ENCODE measurements at regions not wholly inside any gene's neighbourhood (a gene's known extent, or its start where the extent isn't known, plus 50 kb on each side); places are given as distances from the start of the nearest gene placed in this dataset.
"Not testable (repeated sequence)": the region's sequence is repeated elsewhere in the genome, so short reads cannot be mapped to it uniquely, and the experiment has no call there.

GRCh38 chr5:62909326-62909725 is 330.7 kb downstream of the LRRC70 start:
- FAIRE-seq, result no peak

GRCh38 chr5:62902126-62902525 is 323.5 kb downstream of the LRRC70 start:
- DNase-seq (ENCODE audit: low spot score) (no peak), FAIRE-seq (no peak)

More at GRCh38 chr5:62909326-62909725, 330.7 kb downstream of the LRRC70 start:
- no peak for DNase-seq (ENCODE audit: low spot score)

- DNase-seq (ENCODE audit: low spot score), result no peak
- no peak for FAIRE-seq
Measured at GRCh38 chr5:62900976-62901375, 322.4 kb downstream of the LRRC70 start.

- DNase-seq (ENCODE audit: low spot score) (no peak), FAIRE-seq (no peak)
Measured at GRCh38 chr5:62896121-62896893, 317.7 kb downstream of the LRRC70 start.

GRCh38 chr5:62886603-62887315 is 308.1 kb downstream of the LRRC70 start:
- DNase-seq (ENCODE audit: low spot score) (peak; percentile 77), FAIRE-seq (peak; percentile 86)

GRCh38 chr5:62837330-62837729 is 258.7 kb downstream of the LRRC70 start:
- DNase-seq (ENCODE audit: low spot score); FAIRE-seq: not testable (repeated sequence)

GRCh38 chr5:62829604-62829986 is 251.0 kb downstream of the LRRC70 start:
- DNase-seq (ENCODE audit: low spot score), result no peak
- FAIRE-seq, result no peak

- FAIRE-seq (no peak), DNase-seq (ENCODE audit: low spot score) (no peak)
Measured at GRCh38 chr5:62828742-62829603, 250.4 kb downstream of the LRRC70 start.

GRCh38 chr5:62825623-62826220 is 247.1 kb downstream of the LRRC70 start:
- DNase-seq (ENCODE audit: low spot score) (no peak), FAIRE-seq (no peak)

- no peak for FAIRE-seq
- no peak for DNase-seq (ENCODE audit: low spot score)
Measured at GRCh38 chr5:62824936-62825335, 246.3 kb downstream of the LRRC70 start.

- DNase-seq (ENCODE audit: low spot score); FAIRE-seq: not testable (repeated sequence)
Measured at GRCh38 chr5:62817043-62817442, 238.4 kb downstream of the LRRC70 start.

- DNase-seq (ENCODE audit: low spot score) (no peak), FAIRE-seq (no peak)
Measured at GRCh38 chr5:62814991-62815390, 236.4 kb downstream of the LRRC70 start.

- FAIRE-seq (no peak), DNase-seq (ENCODE audit: low spot score) (no peak)
Measured at GRCh38 chr5:62812621-62813255, 234.1 kb downstream of the LRRC70 start.

GRCh38 chr5:62804819-62805218 is 226.2 kb downstream of the LRRC70 start:
- not testable (repeated sequence) for FAIRE-seq; DNase-seq (ENCODE audit: low spot score)

GRCh38 chr5:62795926-62796325 is 217.3 kb downstream of the LRRC70 start:
- FAIRE-seq (no peak), DNase-seq (ENCODE audit: low spot score) (no peak)

- FAIRE-seq, result no peak
Measured at GRCh38 chr5:62794456-62794855, 215.8 kb downstream of the LRRC70 start.

GRCh38 chr5:62791059-62791458 is 212.4 kb downstream of the LRRC70 start:
- FAIRE-seq (no peak), DNase-seq (ENCODE audit: low spot score) (no peak)

More at GRCh38 chr5:62794456-62794855, 215.8 kb downstream of the LRRC70 start:
- no peak for DNase-seq (ENCODE audit: low spot score)

GRCh38 chr5:62790348-62790747 is 211.7 kb downstream of the LRRC70 start:
- FAIRE-seq (no peak), DNase-seq (ENCODE audit: low spot score) (no peak)

- DNase-seq (ENCODE audit: low spot score), result no peak
Measured at GRCh38 chr5:62786099-62786498, 207.5 kb downstream of the LRRC70 start.

GRCh38 chr5:62785588-62785987 is 207.0 kb downstream of the LRRC70 start:
- no peak for FAIRE-seq
- no peak for DNase-seq (ENCODE audit: low spot score)

More at GRCh38 chr5:62786099-62786498, 207.5 kb downstream of the LRRC70 start:
- FAIRE-seq, result no peak
